ENCODE measurements at regions not wholly inside any gene's neighbourhood (a gene's known extent, or its start where the extent isn't known, plus 50 kb on each side); places are given as distances from the start of the nearest gene placed in this dataset.
"Not testable (repeated sequence)": the region's sequence is repeated elsewhere in the genome, so short reads cannot be mapped to it uniquely, and the experiment has no call there.

DNA sequence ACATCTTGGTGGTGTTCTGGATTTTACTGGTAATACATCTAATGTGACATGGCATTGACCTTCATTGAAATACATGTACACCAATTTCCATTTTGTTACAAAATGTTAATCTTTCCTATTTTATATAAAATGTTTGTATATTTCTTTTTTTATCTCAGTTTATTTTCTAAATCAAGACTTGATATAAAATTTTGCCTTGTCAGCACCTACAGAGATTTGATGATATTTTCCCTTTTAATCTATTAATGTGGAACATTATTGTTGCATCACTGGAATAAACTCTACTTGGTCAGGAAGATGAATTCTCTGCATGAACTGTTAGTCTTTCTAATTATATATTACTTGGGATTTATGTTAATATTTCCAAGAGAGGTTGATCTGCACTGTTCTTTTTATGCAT is 294.0 kb upstream of the ETAA1 start:
- no peak for DNase-seq (ENCODE audit: low spot score)

DNA sequence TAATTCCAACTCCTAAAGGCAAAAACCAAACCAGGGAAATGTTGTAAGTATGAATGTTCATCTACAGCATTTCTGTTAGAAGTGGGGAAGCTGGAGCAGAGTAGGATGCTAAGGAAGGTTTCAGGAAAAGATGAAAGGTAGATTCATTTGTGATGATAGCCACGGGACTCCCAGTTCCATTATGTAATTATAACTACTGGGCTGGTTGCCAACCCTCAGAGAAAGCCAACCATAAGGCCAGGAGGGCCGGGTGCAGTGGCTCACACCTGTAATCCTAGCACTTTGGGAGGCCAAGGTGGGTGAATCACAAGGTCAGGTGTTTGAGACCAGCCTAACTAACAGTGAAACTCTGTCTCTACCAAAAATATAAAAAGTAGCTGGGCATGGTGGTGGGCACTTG is 288.9 kb upstream of the ETAA1 start:
- DNase-seq (ENCODE audit: low spot score): no peak

DNA sequence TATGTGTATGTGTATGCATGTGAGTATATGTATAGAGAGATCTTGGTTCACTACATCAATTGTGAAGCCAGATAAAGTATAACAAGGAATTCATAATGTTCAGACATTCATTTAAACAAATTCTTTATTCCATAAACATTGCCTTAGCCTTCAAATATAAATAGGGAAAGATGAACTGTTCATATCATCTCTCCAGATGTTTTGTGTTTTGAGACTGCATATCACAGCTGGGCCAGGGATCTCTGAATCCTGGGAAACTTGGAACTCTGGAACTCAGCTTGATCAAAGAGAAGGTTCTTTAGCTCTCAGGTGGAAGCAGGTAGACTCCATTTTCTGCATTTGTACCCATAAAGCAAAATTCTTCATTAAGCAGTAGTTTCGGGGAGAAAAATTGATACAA is 272.6 kb upstream of the ETAA1 start:
- no peak for DNase-seq (ENCODE audit: low spot score)

DNA sequence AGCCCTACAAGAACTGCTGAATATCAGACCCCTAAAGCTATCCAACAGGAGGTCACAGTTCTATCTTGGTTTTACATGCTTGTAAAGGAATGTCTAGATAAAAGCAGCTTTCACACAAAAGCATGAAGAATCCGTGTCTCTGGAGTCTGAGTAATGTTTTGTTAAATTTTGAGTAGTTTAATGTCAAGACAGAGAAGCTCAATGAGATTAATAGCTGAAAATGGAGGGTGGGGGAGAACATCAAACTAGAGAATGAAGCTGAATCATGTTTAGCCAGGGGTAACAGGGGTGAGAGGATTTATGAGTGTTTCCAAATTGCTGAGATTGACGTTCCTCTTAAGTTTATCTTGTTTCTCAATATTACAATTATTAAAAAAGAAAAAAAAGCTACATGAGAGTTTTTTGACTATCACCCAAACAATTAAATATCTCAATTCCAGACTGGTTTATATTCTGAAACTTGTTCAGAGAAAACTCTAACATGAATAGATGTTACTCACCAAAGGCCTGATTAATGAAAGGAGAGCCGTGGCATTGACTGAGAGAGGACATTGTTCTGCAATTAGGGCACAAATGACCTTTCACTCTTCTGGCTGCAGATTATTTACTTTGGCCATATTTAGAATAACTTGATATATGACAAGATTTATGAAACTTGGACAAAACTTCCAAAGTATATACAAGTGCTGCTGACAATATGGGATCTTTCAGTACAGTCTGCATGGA is 266.4 kb upstream of the ETAA1 start:
- no peak for DNase-seq (ENCODE audit: low spot score)

DNA sequence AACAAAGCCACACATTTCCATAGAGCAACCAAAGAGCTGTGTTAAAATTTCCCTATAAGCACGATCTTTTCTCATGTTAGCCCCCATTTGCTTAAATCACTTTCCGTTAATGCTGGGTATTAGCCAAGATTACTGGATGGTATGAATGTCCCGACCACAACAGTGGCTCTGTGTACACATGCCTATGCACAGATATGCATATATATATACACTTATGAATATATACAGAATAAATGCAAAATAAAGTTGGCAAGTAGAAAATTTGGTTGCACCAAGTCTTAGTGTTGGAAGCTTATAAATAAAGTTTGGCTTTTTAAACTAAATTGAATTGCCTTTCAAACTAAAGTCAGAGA is 265.9 kb upstream of the ETAA1 start:
- no peak for DNase-seq (ENCODE audit: low spot score)

DNA sequence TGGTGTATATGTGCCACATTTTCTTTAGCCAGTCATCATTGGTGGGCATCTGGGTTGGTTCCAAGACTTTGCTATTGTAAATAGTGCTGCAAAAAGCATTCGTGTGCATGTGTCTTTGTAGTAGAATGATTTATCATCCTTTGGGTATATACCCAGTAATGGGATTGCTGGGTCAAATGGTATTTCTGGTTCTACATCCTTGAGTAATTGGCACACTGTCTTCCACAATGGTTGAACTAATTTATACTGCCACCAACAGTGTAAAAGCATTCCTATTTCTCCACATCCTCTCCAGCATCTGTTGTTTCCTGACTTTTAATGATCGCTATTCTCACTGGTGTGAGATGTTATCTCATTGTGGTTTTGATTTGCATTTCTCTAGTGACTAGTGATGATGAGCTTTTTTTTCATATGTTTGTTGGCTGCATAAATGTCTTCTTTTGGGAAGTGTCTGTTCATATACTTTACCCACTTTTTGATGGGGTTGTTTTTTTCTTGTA is 264.6 kb upstream of the ETAA1 start:
- DNase-seq (ENCODE audit: low spot score): not testable (repeated sequence)

DNA sequence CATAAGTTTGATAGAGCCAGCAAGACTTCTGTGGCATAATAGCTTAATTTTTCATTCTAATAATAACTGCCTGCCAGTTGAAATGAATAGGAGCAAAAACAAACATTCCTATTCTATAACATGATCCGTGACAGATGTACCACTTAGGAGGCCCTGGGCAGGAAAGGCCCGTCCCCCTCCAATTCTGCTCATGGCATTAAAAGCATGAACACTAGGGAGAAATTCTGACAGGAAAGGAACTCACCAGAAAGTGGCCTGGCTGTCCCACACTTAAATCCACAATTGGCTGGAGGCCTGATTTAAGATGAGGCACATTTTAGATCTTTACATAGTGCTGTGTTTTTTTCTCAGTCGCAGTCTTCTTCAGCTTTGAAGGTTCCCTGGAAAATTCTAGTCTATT is 261.9 kb upstream of the ETAA1 start:
- no peak for DNase-seq (ENCODE audit: low spot score)

DNA sequence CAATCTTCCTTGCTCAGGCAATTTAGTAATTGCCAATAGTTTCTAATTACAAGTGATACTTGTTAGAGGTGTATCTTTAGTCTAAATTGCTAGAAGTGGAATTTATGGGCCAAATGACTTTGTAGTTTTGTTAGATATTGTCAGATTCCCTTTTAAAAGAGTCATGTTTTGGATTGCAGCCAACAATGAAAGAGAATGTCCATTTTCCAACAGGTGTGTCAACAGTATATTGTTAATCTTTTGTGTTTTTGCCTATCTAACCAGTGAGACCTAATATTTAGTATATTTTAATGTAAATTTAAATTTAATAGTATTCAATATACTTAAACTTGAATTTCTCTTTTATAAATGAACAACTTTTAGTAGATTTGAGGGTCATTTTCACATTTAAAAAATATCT is 259.4 kb upstream of the ETAA1 start:
- no peak for DNase-seq (ENCODE audit: low spot score)

DNA sequence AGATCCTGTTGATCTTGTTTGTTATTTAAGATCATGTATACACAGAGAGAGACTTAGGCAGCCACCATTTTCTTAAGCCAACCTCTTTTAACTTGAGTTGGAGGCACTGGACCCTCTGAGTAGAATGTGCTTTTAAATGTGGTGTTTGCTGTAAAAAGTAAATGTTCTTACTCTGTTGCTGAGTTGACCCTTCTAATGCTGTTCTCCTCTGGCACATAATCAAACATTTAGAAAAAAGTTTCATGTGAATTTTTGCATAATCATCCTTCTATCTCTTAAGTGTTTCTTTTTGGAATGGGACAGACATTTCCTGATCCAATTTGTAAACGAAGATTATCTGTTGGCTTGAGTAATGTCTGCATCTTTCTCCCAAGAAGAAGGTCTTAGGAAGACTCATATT is 255.1 kb upstream of the ETAA1 start:
- no peak for DNase-seq (ENCODE audit: low spot score)

DNA sequence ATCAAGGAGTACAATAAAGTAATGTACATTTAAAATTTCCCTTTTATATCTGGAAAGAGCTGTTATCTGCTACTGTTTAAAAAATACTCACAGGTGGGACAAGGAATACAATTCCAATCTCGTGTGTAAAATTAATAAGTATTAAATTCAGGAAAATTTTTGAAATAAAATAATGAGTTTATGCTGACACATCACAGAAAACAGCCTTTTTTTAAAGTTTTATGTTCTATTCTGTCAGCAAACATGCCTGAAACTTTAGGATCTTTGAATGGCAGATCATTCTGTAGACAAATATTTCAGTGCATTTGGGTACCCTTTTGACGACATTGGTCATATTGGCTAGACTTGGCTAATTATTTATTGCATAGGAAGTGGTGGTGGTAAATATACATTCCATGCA is 254.4 kb upstream of the ETAA1 start:
- DNase-seq (ENCODE audit: low spot score): no peak

DNA sequence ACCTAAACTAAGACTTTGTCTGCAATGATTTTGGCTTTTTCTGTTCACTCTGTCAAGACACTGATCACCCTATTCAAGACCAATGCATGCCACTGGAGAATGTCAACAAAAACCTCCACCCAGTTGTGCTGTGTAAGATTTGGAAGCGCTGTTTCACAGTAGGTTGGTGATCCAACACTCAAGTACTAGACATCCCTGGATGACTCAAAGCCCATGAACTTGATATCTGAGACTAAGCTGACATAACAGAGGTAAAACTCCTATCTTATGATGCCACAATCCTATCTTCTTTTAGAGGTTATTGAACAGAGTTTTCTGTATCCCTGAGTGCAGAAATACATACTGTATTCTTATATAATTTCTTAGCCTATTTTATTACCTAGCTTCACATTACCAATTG is 251.3 kb upstream of the ETAA1 start:
- no peak for DNase-seq (ENCODE audit: low spot score)

DNA sequence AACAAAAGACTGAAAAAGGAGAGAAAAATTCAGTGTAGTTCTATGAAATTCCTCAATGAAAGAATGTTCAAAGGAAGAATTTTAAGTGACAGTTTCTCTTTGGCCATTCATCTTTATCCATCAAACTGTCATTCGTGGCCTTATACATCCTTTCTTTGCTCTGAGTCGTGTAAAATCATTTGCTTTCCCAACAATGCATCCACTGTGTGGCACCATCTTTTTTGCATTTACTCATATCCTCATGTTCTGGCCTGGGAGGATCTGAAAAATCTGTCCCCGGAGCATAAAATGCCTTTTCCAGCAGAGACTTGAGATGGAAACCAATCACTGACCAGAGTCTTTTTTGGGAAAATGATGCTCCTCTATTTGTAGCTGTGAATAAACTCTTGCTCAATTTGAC is 240.3 kb upstream of the ETAA1 start:
- DNase-seq (ENCODE audit: low spot score): no peak

DNA sequence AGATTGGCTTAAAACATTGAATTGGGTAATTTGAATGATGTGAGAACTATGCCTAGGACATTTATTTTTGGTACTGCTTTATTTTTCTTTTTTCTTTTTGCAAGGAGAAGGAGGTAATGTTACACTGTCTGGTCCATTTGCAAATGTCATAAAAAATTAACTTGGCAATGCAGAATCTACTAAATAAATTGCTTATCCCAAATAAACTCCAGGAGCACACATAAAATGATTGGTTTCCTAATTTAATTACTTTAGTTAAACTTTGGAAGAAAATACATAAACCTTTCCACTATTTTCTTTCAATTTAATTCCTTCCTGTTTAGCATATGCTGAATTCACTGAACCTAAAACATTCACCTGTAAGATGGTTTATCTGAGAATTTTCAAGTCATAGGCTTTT is 238.4 kb upstream of the ETAA1 start:
- no peak for DNase-seq (ENCODE audit: low spot score)

DNA sequence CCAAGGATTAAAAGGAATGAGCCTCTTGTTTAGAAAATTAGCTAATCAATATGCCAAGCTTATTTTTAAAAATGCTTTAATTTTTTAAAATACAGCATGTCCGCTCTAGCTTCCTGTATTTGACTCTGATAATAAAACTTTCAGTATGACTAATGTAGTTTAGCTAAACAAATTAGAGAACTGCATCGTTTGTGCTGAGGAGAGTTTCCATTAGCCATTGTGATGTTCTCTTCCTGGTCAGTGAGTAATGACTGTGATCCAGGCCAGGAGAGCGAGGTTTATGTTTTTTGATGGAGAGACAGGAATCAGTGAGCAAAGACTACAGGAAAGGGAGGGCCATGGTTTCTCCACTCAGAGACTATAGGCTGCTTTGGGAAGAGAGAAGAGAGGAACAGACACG is 237.2 kb upstream of the ETAA1 start:
- no peak for DNase-seq (ENCODE audit: low spot score)

DNA sequence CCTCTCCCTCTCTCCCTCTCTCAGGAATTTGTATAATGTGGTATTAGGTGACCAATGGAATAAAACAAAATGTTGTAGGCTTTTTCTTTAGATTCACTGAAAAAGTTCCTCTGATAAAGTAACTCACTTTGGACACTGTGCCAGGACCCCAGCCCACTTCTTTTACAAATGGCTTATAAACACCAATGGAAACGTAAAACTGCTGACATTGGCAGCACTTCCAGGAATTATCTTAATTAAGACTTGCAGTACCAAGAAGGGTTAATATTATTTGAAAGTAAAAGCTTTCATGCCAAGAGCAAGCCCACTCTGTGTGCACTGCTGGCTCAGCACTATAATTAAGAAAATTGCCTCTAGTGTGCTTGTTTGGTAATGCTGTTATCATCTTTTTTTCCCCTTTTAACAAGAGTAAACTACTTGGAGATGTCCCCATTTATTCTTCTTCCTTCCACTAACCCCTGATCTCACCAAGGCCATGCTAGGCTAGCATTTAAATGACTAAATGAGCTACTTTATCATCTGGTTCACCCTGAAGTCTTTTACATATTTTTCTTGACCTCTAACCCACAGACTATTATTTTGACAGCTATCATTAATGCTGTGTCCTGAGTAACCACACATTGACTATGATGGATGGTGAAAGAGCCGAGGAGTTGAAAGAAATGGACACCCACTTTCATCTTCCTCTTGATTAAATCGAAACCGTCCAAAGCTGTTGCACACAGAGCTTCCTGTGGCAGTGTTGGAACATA is 232.2 kb upstream of the ETAA1 start:
- DNase-seq (ENCODE audit: low spot score): no peak

DNA sequence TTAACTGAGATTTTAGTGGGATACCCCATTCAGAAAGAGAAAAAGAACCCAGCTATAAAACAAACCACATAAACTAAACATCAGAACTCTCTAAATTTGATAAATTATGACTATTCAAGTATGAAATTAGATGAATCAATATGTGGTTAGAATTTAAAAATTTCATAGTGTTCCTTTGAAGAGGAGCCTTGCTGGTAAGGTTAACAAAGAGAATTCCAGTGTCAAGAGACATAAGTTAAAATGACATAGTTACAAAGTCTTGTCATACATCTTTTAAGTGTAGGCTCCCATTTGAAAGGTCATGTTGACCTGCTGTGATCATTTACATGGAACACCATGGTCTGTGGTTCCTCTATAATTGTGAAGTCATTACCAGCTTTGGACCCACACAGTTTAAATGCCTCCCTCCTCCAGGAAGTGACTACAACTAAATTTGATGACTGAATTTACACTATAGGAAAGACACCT is 231.6 kb upstream of the ETAA1 start:
- DNase-seq (ENCODE audit: low spot score): no peak

DNA sequence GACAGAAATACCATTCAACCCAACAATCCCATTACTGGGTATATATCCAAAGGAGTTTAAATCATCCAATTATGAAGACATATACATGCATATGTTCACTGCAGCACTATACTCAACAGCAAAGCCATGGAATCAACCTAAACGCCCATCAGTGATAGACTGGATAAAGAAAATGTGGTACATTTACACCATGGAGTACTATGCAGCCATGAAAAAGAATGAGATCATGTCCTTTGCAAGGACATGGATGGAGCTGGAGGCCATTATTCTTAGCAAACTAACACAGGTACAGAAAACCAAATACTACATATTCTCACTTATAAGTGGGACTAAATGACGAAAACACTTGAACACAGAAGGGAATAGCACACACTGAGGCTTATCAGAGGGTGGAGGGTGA is 230.6 kb upstream of the ETAA1 start:
- DNase-seq (ENCODE audit: low spot score): not testable (repeated sequence)

DNA sequence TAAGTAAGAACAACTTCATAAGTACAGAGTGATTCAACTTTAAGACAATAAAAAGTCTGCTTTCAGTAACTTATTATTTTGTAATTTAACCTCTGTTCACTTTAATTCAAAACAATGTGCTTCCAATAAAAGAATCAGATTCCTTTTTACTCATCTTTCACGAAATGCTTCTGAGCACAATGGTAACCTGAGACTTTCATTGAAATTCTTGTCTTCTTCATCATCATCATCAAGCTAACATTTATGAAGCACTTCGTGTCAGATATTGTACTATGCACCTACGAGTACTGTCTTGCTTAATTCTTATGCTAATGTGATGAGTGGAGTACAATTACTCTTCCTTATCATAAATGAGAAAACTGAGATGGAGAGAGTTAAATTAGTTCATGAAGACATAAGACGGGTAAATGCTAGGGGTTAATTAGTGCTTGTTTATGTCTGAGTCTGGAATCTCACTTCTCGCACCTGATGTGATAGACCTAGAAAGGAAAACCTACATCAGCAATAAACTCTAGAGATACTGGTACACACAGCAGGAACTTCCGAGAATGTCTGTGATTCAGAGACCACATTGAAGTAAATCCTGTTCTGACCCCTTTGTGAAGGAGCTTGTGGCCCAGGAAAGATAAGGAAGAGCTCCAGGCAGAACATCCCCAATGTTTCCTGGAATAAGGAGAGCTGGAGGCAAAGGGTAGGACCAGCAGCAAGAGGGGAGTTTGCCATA is 227.6 kb upstream of the ETAA1 start:
- no peak for DNase-seq (ENCODE audit: low spot score)

DNA sequence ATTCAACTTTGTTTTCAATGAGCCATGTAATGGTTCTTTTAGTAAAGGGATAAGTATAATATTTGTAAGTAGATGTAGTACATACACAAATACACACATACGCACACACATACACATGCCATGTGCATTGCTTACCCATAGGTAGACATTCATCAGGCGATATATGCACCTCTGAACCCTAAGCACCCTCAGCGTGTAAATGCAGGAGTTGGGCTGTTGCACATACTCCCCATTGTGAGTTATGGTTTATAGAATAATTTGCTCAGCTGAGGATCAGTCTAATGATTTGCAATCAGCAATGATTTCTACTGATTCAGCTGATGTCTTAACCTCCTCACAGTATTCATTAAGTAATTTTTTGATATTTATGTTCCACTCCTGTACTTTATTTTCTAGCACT is 217.6 kb upstream of the ETAA1 start:
- DNase-seq (ENCODE audit: low spot score): no peak

DNA sequence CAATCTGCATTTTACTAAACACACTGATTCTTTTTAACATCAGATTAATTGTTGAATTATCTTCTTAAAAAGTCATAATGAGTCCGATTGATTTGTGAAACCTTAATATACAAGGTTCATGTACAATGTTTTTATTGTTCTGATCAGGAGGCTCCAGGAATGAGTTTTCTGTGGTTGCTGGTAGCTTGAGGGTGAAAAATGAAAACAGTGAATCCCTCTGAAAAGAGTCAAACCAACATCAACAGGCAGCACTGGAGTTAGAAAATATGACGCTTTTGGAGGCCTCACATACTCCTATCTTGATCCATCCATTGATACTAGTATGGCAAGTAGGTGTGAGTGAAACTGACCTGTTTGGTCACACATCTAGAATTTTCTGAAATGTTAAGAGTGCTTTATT is 216.3 kb upstream of the ETAA1 start:
- no peak for DNase-seq (ENCODE audit: low spot score)

DNA sequence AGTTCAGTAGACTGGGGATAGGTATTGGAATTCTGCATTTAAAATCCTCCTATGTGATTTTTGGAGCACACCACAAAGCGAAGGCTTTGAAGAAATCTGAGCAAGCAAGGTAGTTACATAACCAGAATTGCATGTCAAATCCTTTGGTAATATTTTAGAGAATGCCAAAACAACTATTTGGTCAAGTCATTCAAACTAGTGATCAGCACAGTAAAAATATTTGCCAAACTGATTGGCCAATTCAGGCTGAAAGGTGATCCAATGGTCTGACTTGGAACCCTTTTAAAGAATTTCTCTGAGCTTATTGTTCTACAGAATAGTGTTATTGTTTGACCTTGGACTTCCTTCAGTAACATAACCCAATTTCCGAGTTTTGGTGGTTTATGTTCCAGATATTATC is 214.2 kb upstream of the ETAA1 start:
- DNase-seq (ENCODE audit: low spot score): no peak

DNA sequence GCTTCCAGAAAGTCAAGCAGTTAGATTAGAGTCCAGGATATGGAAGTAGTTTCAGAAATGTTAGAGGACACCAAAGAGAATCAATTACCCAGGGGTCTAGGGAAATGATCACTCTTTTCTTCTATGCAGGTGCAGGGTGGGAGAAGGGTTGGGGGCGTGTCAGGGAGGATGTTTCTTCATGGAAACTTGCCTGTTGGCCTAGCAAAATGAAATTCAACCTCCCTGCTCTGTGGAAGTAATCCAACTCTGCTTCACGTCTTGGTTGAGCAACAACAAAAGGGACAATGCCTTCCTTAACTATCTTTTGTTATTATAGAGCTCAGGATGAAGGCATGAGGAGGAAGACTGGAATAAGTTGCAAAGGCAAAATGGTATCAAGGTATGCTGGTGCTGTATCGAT is 210.8 kb upstream of the ETAA1 start:
- DNase-seq (ENCODE audit: low spot score): no peak

DNA sequence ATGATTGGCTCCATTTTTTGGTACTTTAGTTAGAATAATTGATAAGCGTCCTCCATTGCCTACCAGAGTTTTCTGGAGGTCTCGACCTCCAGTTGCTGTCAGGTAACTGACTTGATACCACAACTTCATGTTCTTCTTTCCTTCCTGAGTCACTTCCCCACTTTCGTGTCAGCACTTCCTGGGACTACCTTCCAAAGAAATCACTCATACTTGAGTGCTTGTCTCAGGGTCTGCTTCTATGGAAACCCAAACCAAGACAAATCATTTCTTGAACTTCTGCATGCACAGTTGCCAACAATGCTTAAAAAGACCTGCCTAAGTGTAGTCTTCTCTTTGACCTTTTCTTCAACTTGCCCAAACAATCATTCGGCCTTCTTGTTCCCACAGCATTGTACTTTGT is 210.3 kb upstream of the ETAA1 start:
- no peak for DNase-seq (ENCODE audit: low spot score)

All from HuH-7.5 (cell line).